ENCODE measurements at regions not wholly inside any gene's neighbourhood (a gene's known extent, or its start where the extent isn't known, plus 50 kb on each side); places are given as distances from the start of the nearest gene placed in this dataset.

GRCh38 chr1:185367218-185367617, 50.2 kb upstream of the IVNS1ABP start:
- H2AFZ ChIP-seq (ENCODE audit: low read depth), result no peak overlapping the region
- H3K4me2 ChIP-seq, result no peak overlapping the region
- H3K27me3 ChIP-seq (ENCODE audit: insufficient read depth, low read depth), result peaks cover 46% of the 10 kb centered on the region
- H3K27ac ChIP-seq, result no peak overlapping the region
- H3K79me2 ChIP-seq (ENCODE audit: insufficient read depth, low read depth), result no peaks in the 10 kb centered on the region
- no peak overlapping the region for H3K9ac ChIP-seq
- H4K20me1 ChIP-seq (ENCODE audit: insufficient read depth), result 0 out of 2 replicates have a peak, but pooled peaks cover 4% of the 10 kb centered on the region
- no peak for TF ChIP-seq CTCF (conservative IDR thresholded peaks at IDR 0.05; ENCODE audit: low read depth, low read length)
- no peaks in the 10 kb centered on the region for H3K36me3 ChIP-seq (ENCODE audit: insufficient read depth)
- no peak overlapping the region for H3K4me3 ChIP-seq (IDR thresholded peaks at IDR 0.05; ENCODE audit: insufficient read depth, low read depth, low read length)
- H3K4me1 ChIP-seq (ENCODE audit: low read depth, poor library complexity, severe bottlenecking), result peaks cover 37% of the 10 kb centered on the region
